Heart left ventricle (tissue), 16 donors: ENCODE measurements at regions not wholly inside any gene's neighbourhood (a gene's known extent, or its start where the extent isn't known, plus 50 kb on each side); places are given as distances from the start of the nearest gene placed in this dataset.
A peak's percentile ranks its signal among the peaks of the same experiment; 100 is the strongest.

Experiments
- ATAC-seq, 4 donors: fragments of 200-7000 bp; cut with Tn5 transposase; one replicate each; pipeline ENCODE4 v1.9.1; 2020 to 2022; ENCODE audit warnings: moderate library complexity in 4 of 4, mild to moderate bottlenecking in 3 of 4, moderate number of reproducible peaks in 1 of 4
- DNase-seq, 5 donors: peaks; one replicate each; pipeline ENCODE4 v3.0.0-alpha.2; 2020
- H3K27ac ChIP-seq, 12 donors: fragments of 200-600 bp; sonication (generic) in 4 of 12; one replicate each; pipeline versions ENCODE4 v1.5.0 to v1.8.0; 2016 to 2022; ENCODE audit warnings: mild to moderate bottlenecking in 2 of 12
- H3K27me3 ChIP-seq, 9 donors: fragments of 200-600 bp; sonication (generic) in 2 of 9; one replicate each; pipeline versions ENCODE4 v1.5.1 to v1.8.0; 2016 to 2022; ENCODE audit warnings: mild to moderate bottlenecking in 3 of 9
- H3K36me3 ChIP-seq, 9 donors: fragments of 200-600 bp; sonication (generic) in 2 of 9; one replicate each; pipeline versions ENCODE4 v1.5.0 to v1.8.0; 2018 to 2022; ENCODE audit warnings: mild to moderate bottlenecking in 2 of 9
- H3K4me1 ChIP-seq, 12 donors: fragments of 200-600 bp; sonication (generic) in 4 of 12; one replicate each; pipeline versions ENCODE4 v1.5.0 to v1.8.0; 2016 to 2022; ENCODE audit warnings: mild to moderate bottlenecking in 3 of 12
- H3K4me3 ChIP-seq, 12 donors: fragments of 200-600 bp; sonication (generic) in 4 of 12; one replicate each; pipeline versions ENCODE4 v1.5.0 to v1.8.0; 2017 to 2022; ENCODE audit warnings: mild to moderate bottlenecking in 9 of 12, moderate library complexity in 4 of 12
- H3K9me3 ChIP-seq, 12 donors: fragments of 200-600 bp; sonication (generic) in 4 of 12; one replicate each; pipeline versions ENCODE4 v1.5.0 to v1.8.0; 2016 to 2022; ENCODE audit warnings: mild to moderate bottlenecking in 1 of 12
- CTCF ChIP-seq, 12 donors: fragments of 200-600 bp; sonication (generic) in 4 of 12; IDR thresholded peaks; one replicate each; pipeline versions ENCODE4 v1.5.0 to v1.8.0; 2018 to 2022; ENCODE audit warnings: antibody characterized with exemption in 12 of 12, mild to moderate bottlenecking in 5 of 12
- POLR2A ChIP-seq, 2 donors: fragments of 450-650 bp; IDR thresholded peaks; one replicate each; pipeline ENCODE4 v1.6.1; 2017; ENCODE audit warnings: antibody characterized with exemption in 2 of 2, mild to moderate bottlenecking in 2 of 2, moderate library complexity in 2 of 2
- WGBS, 4 donors: extraction: QIAGEN DNeasy Blood & Tissue Kit in 2 of 4; methylation state at CpG; one replicate each; pipeline versions ENCODE4 v1.1.5 to v1.1.7; 2013 to 2018; 5-methylcytosine and 5-hydroxymethylcytosine counted together
- intact Hi-C, 10 donors: fragments of 100-400 bp; cut with DNase I; formaldehyde crosslinking; loops; one replicate each; pipeline versions ENCODE4 v1.11.1 to v1.14.2; 2022
- donor health status: ischemic (EF 13 %, LVEDD 7.1; RV severe dilation, severe dysfunction).
- donor health status: healthy with polysubstance abuse.
- donor health status: DM: no; HTN: yes; CAD: no.
- donor health status: DM: no; HTN: no; CAD: no.
- donor health status: ischemic (EF 25% LVEDD 6.9; RV normal size, moderate dysfunction).
- donor health status: ischemic (EF 25% LVEDD 5.7; RV mildly dilated, moderate dysfunction).
- donor health status: healthy.
- donor health status: DM: yes; HTN: yes; CAD: no.
- donor health status: ischemic (EF 35%, LVEDD 5.7; RV mildly dilated, moderate dysfunction).
- donor health status: nonischemic (EF 11% LVEDD 7.7; RV severe dilation, severe dysfunction).
- donor health status: DM: yes; HTN: yes; CAD: no.
- donor health status: PGD.
- donor health status: ischemic (EF 29% LVEDD 5.4; RV normal size, mild dysfunction).
- donor health status: nonischemic (EF 23%, LVEDD 6.1; RV moderate dilation, normal function).

GRCh38 chr11:130775306-130776060, 140.8 kb downstream of the SNX19 start:
- DNase-seq = no peak
- Histone ChIP-seq H3K9me3 (no peaks in the 10 kb centered on the region), H3K4me1 (peaks cover 0 to 41% (median 22%) of the 10 kb centered on the region in 12 donors), H3K4me3 (no peak overlapping the region), H3K36me3 (no peaks in the 10 kb centered on the region), H3K27ac (peak overlapping the region in 2 of 12 donors; percentile 24 to 31), H3K27me3 (no peaks in the 10 kb centered on the region)
- no peak for ATAC-seq
- no peak for TF ChIP-seq POLR2A (IDR thresholded peaks at IDR 0.05)
- no peak for TF ChIP-seq CTCF (IDR thresholded peaks at IDR 0.05)
- intact Hi-C loops = loop anchor here in 1 of 10 donors (10.0 kb wide), 1 partner anchor 91 kb away; no protein-coding TSS in a partner anchor
- 78 to 88% (median 84%) methylated on average over 6 of the region's 6 CpGs for WGBS, 4 donors

- ATAC-seq = no peak
- Histone ChIP-seq H3K4me3 (no peak overlapping the region), H3K9me3 (no peaks in the 10 kb centered on the region), H3K4me1 (peaks cover 0 to 40% (median 22%) of the 10 kb centered on the region in 12 donors), H3K27ac (no peak overlapping the region), H3K27me3 (no peaks in the 10 kb centered on the region), H3K36me3 (no peaks in the 10 kb centered on the region)
- no peak for DNase-seq
- TF ChIP-seq CTCF (IDR thresholded peaks at IDR 0.05) (no peak), POLR2A (IDR thresholded peaks at IDR 0.05) (no peak)
- intact Hi-C loops = loop anchor here in 1 of 10 donors (10.0 kb wide), 1 partner anchor 91 kb away; no protein-coding TSS in a partner anchor
These were observed 140.2 kb downstream of the SNX19 start for GRCh38 chr11:130776061-130776419.

GRCh38 chr11:130778026-130778425, 138.3 kb downstream of the SNX19 start:
- no peak for TF ChIP-seq POLR2A (IDR thresholded peaks at IDR 0.05)
- no peak for TF ChIP-seq CTCF (IDR thresholded peaks at IDR 0.05)
- 96% methylated on average over 15 of the region's 15 CpGs for WGBS, 4 donors
- H3K4me3 ChIP-seq = no peak overlapping the region
- peaks cover 0 to 40% (median 29%) of the 10 kb centered on the region in 12 donors for H3K4me1 ChIP-seq
- H3K9me3 ChIP-seq = no peaks in the 10 kb centered on the region
- ATAC-seq (no peak), DNase-seq (no peak)
- no peaks in the 10 kb centered on the region for H3K27me3 ChIP-seq
- intact Hi-C loops = loop anchor here in 1 of 10 donors (10.0 kb wide), 1 partner anchor 93 kb away; no protein-coding TSS in a partner anchor
- H3K27ac ChIP-seq = no peak overlapping the region
- H3K36me3 ChIP-seq = no peaks in the 10 kb centered on the region

- Histone ChIP-seq H3K27ac (no peak overlapping the region), H3K36me3 (no peaks in the 10 kb centered on the region), H3K9me3 (no peaks in the 10 kb centered on the region), H3K27me3 (no peaks in the 10 kb centered on the region), H3K4me1 (peaks cover 0 to 41% (median 29%) of the 10 kb centered on the region in 12 donors), H3K4me3 (no peak overlapping the region)
- no peak for ATAC-seq
- no peak for DNase-seq
- TF ChIP-seq CTCF (IDR thresholded peaks at IDR 0.05) = no peak
- no peak for TF ChIP-seq POLR2A (IDR thresholded peaks at IDR 0.05)
- intact Hi-C loops = loop anchor here in 1 of 10 donors (10.0 kb wide), 1 partner anchor 94 kb away; no protein-coding TSS in a partner anchor
These were observed 137.6 kb downstream of the SNX19 start for GRCh38 chr11:130778705-130779104.
